Skin of body (tissue), 1 donor: ENCODE measurements at regions not wholly inside any gene's neighbourhood (a gene's known extent, or its start where the extent isn't known, plus 50 kb on each side); places are given as distances from the start of the nearest gene placed in this dataset.

Experiments
- DNase-seq: peaks from one replicate; lab custom pipeline; 2025; lab: John Stamatoyannopoulos, UW

GRCh38 chr2:9085353-9085752 lies 81.9 kb upstream of the MBOAT2 start:
- no peak for DNase-seq

- DNase-seq: no peak
These were observed 79.8 kb upstream of the MBOAT2 start for GRCh38 chr2:9083287-9083686.

- no peak for DNase-seq
These were observed 78.7 kb upstream of the MBOAT2 start for GRCh38 chr2:9082158-9082557.

GRCh38 chr2:9081750-9082149 lies 78.3 kb upstream of the MBOAT2 start:
- DNase-seq: no peak

GRCh38 chr2:9078405-9078804 lies 74.9 kb upstream of the MBOAT2 start:
- no peak for DNase-seq

- no peak for DNase-seq
These were observed 74.2 kb upstream of the MBOAT2 start for GRCh38 chr2:9077691-9078090.

- no peak for DNase-seq
These were observed 73.3 kb upstream of the MBOAT2 start for GRCh38 chr2:9076755-9077154.

- DNase-seq: no peak
These were observed 72.7 kb upstream of the MBOAT2 start for GRCh38 chr2:9076210-9076609.

- no peak for DNase-seq
These were observed 71.4 kb upstream of the MBOAT2 start for GRCh38 chr2:9074930-9075329.

- no peak for DNase-seq
These were observed 68.2 kb upstream of the MBOAT2 start for GRCh38 chr2:9071584-9072124.

GRCh38 chr2:9071032-9071431 lies 67.5 kb upstream of the MBOAT2 start:
- DNase-seq: no peak

GRCh38 chr2:9069543-9069942 lies 66.1 kb upstream of the MBOAT2 start:
- no peak for DNase-seq

- DNase-seq: no peak
These were observed 62.4 kb upstream of the MBOAT2 start for GRCh38 chr2:9065901-9066300.

GRCh38 chr2:9063023-9063606 lies 59.6 kb upstream of the MBOAT2 start:
- DNase-seq: no peak

GRCh38 chr2:9060819-9061218 lies 57.3 kb upstream of the MBOAT2 start:
- DNase-seq: no peak

- no peak for DNase-seq
These were observed 54.7 kb upstream of the MBOAT2 start for GRCh38 chr2:9057939-9058761.

- DNase-seq: no peak
These were observed 52.0 kb upstream of the MBOAT2 start for GRCh38 chr2:9055471-9055870.

- no peak for DNase-seq
These were observed 50.0 kb upstream of the MBOAT2 start for GRCh38 chr2:9053534-9053931.
